Mesenchymal stem cell (in vitro differentiated cells and primary cell): ENCODE measurements at regions not wholly inside any gene's neighbourhood (a gene's known extent, or its start where the extent isn't known, plus 50 kb on each side); places are given as distances from the start of the nearest gene placed in this dataset.

Experiments used
- DNase-seq: peaks from one replicate; pipeline ENCODE4 v3.0.0-alpha.2; 2013
- H2AFZ ChIP-seq: one replicate; pipeline ENCODE4 v1.6.1; 2013; ENCODE audit warnings: low read depth, mild to moderate bottlenecking, control low read depth, inconsistent platforms, low read length, moderate library complexity
- H2AK5ac ChIP-seq: 2 replicates; pipeline ENCODE4 v1.6.1; 2013; ENCODE audit warnings: low read length, moderate library complexity, mild to moderate bottlenecking, inconsistent platforms; ENCODE audit not compliant: severe bottlenecking
- H2BK120ac ChIP-seq: one replicate; pipeline ENCODE4 v1.6.1; 2013; ENCODE audit warnings: low read depth, mild to moderate bottlenecking, inconsistent platforms, low read length, moderate library complexity
- H2BK12ac ChIP-seq, 2 experiments: one replicate each; pipeline ENCODE4 v1.6.1; 2013; ENCODE audit warnings: inconsistent platforms in 2 of 2, low read length in 2 of 2, mild to moderate bottlenecking in 2 of 2, moderate library complexity in 2 of 2, control low read depth in 1 of 2
- H2BK15ac ChIP-seq: one replicate; pipeline ENCODE4 v1.6.1; 2013; ENCODE audit warnings: mild to moderate bottlenecking, low read depth, inconsistent platforms; ENCODE audit not compliant: poor library complexity, severe bottlenecking
- H2BK5ac ChIP-seq: 2 replicates; pipeline ENCODE4 v1.6.1; 2013; ENCODE audit warnings: low read depth, mild to moderate bottlenecking, low read length, control low read depth, inconsistent platforms; ENCODE audit not compliant: poor library complexity, severe bottlenecking
- H3K14ac ChIP-seq, 2 experiments: one replicate each; pipeline ENCODE4 v1.6.1; 2013; ENCODE audit warnings: inconsistent platforms in 2 of 2, low read length in 2 of 2, control low read depth in 1 of 2, mild to moderate bottlenecking in 1 of 2, moderate library complexity in 1 of 2
- H3K18ac ChIP-seq, 2 experiments: one replicate each; pipeline ENCODE4 v1.6.1; 2013; ENCODE audit warnings: inconsistent platforms in 2 of 2, low read length in 2 of 2, control low read depth in 1 of 2, low read depth in 1 of 2, mild to moderate bottlenecking in 1 of 2
- H3K23ac ChIP-seq, 2 experiments: one replicate each; pipeline ENCODE4 v1.6.1; 2013; ENCODE audit warnings: inconsistent platforms in 2 of 2, low read length in 2 of 2, mild to moderate bottlenecking in 2 of 2, moderate library complexity in 2 of 2, control low read depth in 1 of 2
- H3K27ac ChIP-seq: 2 replicates; pipeline ENCODE4 v1.5.1; 2013; ENCODE audit warnings: mild to moderate bottlenecking, moderate library complexity, low read length, control low read depth, inconsistent platforms; ENCODE audit not compliant: poor library complexity, severe bottlenecking
- H3K27me3 ChIP-seq, 2 experiments: 2 replicates each; pipeline versions ENCODE4 v1.6.1 to v1.7.0; 2013; ENCODE audit warnings: low read length in 2 of 2, mild to moderate bottlenecking in 2 of 2, moderate library complexity in 2 of 2, control low read depth in 1 of 2, inconsistent platforms in 1 of 2; ENCODE audit not compliant: control insufficient read depth in 1 of 2, insufficient read depth in 1 of 2
- H3K36me3 ChIP-seq, 2 experiments: 2 replicates each; pipeline versions ENCODE4 v1.6.1 to v1.7.0; 2013; ENCODE audit warnings: low read length in 2 of 2, control low read depth in 1 of 2, inconsistent platforms in 1 of 2, low read depth in 1 of 2, mild to moderate bottlenecking in 1 of 2; ENCODE audit not compliant: insufficient read depth in 2 of 2, control insufficient read depth in 1 of 2
- H3K4ac ChIP-seq, 2 experiments: one replicate each; pipeline ENCODE4 v1.6.1; 2013; ENCODE audit warnings: inconsistent platforms in 2 of 2, low read length in 2 of 2, mild to moderate bottlenecking in 2 of 2, moderate library complexity in 2 of 2, control low read depth in 1 of 2, low read depth in 1 of 2
- H3K4me1 ChIP-seq: 2 replicates; pipeline ENCODE4 v1.6.1; 2013; ENCODE audit warnings: low read depth, low read length, control low read depth; ENCODE audit not compliant: control insufficient read depth, insufficient read depth
- H3K4me2 ChIP-seq: 2 replicates; pipeline ENCODE4 v1.6.1; 2013; ENCODE audit warnings: low read length, mild to moderate bottlenecking, inconsistent platforms; ENCODE audit not compliant: poor library complexity, severe bottlenecking
- H3K4me3 ChIP-seq, 2 experiments: 2 replicates each; pipeline versions ENCODE4 v1.5.1 to v1.7.0; 2013; ENCODE audit warnings: low read length in 2 of 2, mild to moderate bottlenecking in 2 of 2, control low read depth in 1 of 2, low read depth in 1 of 2; ENCODE audit not compliant: insufficient read depth in 1 of 2
- H3K79me1 ChIP-seq: replicated peaks from 2 replicates; pipeline ENCODE4 v1.6.1; 2013; ENCODE audit warnings: mild to moderate bottlenecking, control low read depth, low read length, inconsistent platforms; ENCODE audit not compliant: poor library complexity, severe bottlenecking
- H3K9ac ChIP-seq: 2 replicates; pipeline ENCODE4 v1.7.0; 2013; ENCODE audit warnings: mild to moderate bottlenecking, low read length, moderate library complexity
- H3K9me3 ChIP-seq: 2 replicates; pipeline ENCODE4 v1.7.0; 2013; ENCODE audit warnings: mild to moderate bottlenecking, low read length; ENCODE audit not compliant: control insufficient read depth
- H4K8ac ChIP-seq: one replicate; pipeline ENCODE4 v1.6.1; 2013; ENCODE audit warnings: inconsistent platforms, mild to moderate bottlenecking, low read length, moderate library complexity
- H4K91ac ChIP-seq: one replicate; pipeline ENCODE4 v1.6.1; 2013; ENCODE audit warnings: mild to moderate bottlenecking, low read length, inconsistent platforms
- WGBS: methylation state at CpG from one replicate; pipeline ENCODE4 v1.1.7; 2013; ENCODE audit warnings: mixed read lengths; 5-methylcytosine and 5-hydroxymethylcytosine counted together

- H2AK5ac ChIP-seq = no peak overlapping the region
- no peak overlapping the region for H2BK15ac ChIP-seq
- H2BK12ac ChIP-seq = no peak overlapping the region
- no peak overlapping the region for H2BK5ac ChIP-seq
- H3K4me2 ChIP-seq = no peak overlapping the region
- H2BK120ac ChIP-seq = no peak overlapping the region
- no peaks in the 10 kb centered on the region for H3K27me3 ChIP-seq
- no peak for DNase-seq
- no peak overlapping the region for H3K4me3 ChIP-seq
- H3K4ac ChIP-seq = no peak overlapping the region
- no peaks in the 10 kb centered on the region for H3K36me3 ChIP-seq
- H3K9ac ChIP-seq = no peak overlapping the region
- no peak overlapping the region for H3K23ac ChIP-seq
- no CpG with 5 or more reads among the region's 4 CpGs for WGBS
- H3K14ac ChIP-seq = no peak overlapping the region
- H3K79me1 ChIP-seq = no peaks in the 10 kb centered on the region
- H3K9me3 ChIP-seq = no peaks in the 10 kb centered on the region
- no peaks in the 10 kb centered on the region for H3K4me1 ChIP-seq
- H3K18ac ChIP-seq = no peak overlapping the region
- no peak overlapping the region for H4K91ac ChIP-seq
- no peak overlapping the region for H3K27ac ChIP-seq
- H4K8ac ChIP-seq = no peak overlapping the region
- H2AFZ ChIP-seq = no peak overlapping the region
These were observed 534.5 kb downstream of the TMEM114 start for GRCh38 chr16:8055761-8056160.

GRCh38 chr16:8053437-8053836 lies 536.9 kb downstream of the TMEM114 start:
- H3K4ac ChIP-seq = no peak overlapping the region
- no peak overlapping the region for H3K4me2 ChIP-seq
- H3K9me3 ChIP-seq = peaks cover 2% of the 10 kb centered on the region
- no peak overlapping the region for H3K14ac ChIP-seq
- H4K91ac ChIP-seq = no peak overlapping the region
- no peak for DNase-seq
- H4K8ac ChIP-seq = no peak overlapping the region
- H3K79me1 ChIP-seq = no peaks in the 10 kb centered on the region
- WGBS = 64% methylated on average over 4 of the region's 4 CpGs
- no peak overlapping the region for H2BK15ac ChIP-seq
- no peak overlapping the region for H2AFZ ChIP-seq
- no peak overlapping the region for H2BK5ac ChIP-seq
- H3K4me3 ChIP-seq = no peak overlapping the region
- no peaks in the 10 kb centered on the region for H3K36me3 ChIP-seq
- no peak overlapping the region for H2AK5ac ChIP-seq
- no peak overlapping the region for H2BK120ac ChIP-seq
- H3K27ac ChIP-seq = no peak overlapping the region
- no peaks in the 10 kb centered on the region for H3K4me1 ChIP-seq
- no peaks in the 10 kb centered on the region for H3K27me3 ChIP-seq
- H3K18ac ChIP-seq = no peak overlapping the region
- H3K9ac ChIP-seq = no peak overlapping the region
- no peak overlapping the region for H2BK12ac ChIP-seq
- no peak overlapping the region for H3K23ac ChIP-seq

- Histone ChIP-seq H2AFZ (no peak overlapping the region), H3K4me1 (no peaks in the 10 kb centered on the region), H2BK15ac (no peak overlapping the region), H3K36me3 (no peaks in the 10 kb centered on the region), H3K4me3 (no peak overlapping the region), H3K9ac (no peak overlapping the region), H3K23ac (no peak overlapping the region), H3K14ac (no peak overlapping the region), H3K9me3 (peaks cover 10% of the 10 kb centered on the region), H3K79me1 (no peaks in the 10 kb centered on the region), H4K8ac (no peak overlapping the region), H2BK5ac (no peak overlapping the region), H3K4me2 (no peak overlapping the region), H3K27me3 (no peaks in the 10 kb centered on the region), H3K27ac (no peak overlapping the region), H3K18ac (no peak overlapping the region), H2AK5ac (no peak overlapping the region), H4K91ac (no peak overlapping the region), H3K4ac (no peak overlapping the region), H2BK12ac (no peak overlapping the region), H2BK120ac (no peak overlapping the region)
- 61% methylated on average over 3 of the region's 4 CpGs for WGBS
- DNase-seq = no peak
These were observed 541.9 kb downstream of the TMEM114 start for GRCh38 chr16:8048433-8048832.

DNA sequence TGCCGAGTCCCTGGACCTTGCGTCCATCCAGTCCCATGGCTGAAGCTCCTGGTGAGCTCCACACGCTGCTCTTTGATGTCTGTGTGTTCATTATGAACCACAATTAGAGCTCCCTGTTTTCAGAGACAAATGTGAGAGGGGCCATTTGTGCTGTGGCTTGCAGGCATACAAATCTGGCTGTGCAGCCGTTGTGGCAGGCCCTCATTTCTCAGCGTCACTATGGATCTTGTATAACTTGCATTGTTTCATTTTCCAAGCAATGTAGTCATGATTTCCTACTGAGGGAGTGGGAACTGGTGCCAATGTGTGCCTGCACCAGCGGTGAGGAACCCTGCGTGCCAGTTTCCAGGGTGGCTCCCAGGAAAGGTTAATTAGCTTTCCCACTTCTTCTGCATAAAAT lies 542.6 kb downstream of the TMEM114 start:
- Histone ChIP-seq H3K4me2 (no peak overlapping the region), H3K18ac (no peak overlapping the region), H2BK120ac (no peak overlapping the region), H3K4ac (no peak overlapping the region), H2BK12ac (no peak overlapping the region), H4K91ac (no peak overlapping the region), H3K79me1 (no peaks in the 10 kb centered on the region), H3K14ac (no peak overlapping the region), H3K27me3 (no peaks in the 10 kb centered on the region), H4K8ac (no peak overlapping the region), H2AK5ac (no peak overlapping the region), H3K27ac (no peak overlapping the region), H3K4me3 (no peak overlapping the region), H2BK5ac (no peak overlapping the region), H3K9ac (no peak overlapping the region), H3K9me3 (peaks cover 10% of the 10 kb centered on the region), H3K36me3 (no peaks in the 10 kb centered on the region), H3K4me1 (no peaks in the 10 kb centered on the region), H2AFZ (no peak overlapping the region), H3K23ac (no peak overlapping the region), H2BK15ac (no peak overlapping the region)
- DNase-seq = no peak
- WGBS = 62% methylated on average over 7 of the region's 7 CpGs
